Vagina (tissue), 2 donors: ENCODE measurements at regions not wholly inside any gene's neighbourhood (a gene's known extent, or its start where the extent isn't known, plus 50 kb on each side); places are given as distances from the start of the nearest gene placed in this dataset.

Experiments used
- POLR2A ChIP-seq, 2 donors: fragments of 450-650 bp; IDR thresholded peaks; one replicate each; pipeline ENCODE4 v1.6.1; 2017; ENCODE audit warnings: antibody characterized with exemption in 2 of 2, mild to moderate bottlenecking in 2 of 2, moderate library complexity in 2 of 2
- POLR2AphosphoS5 ChIP-seq, 2 donors: sonication (generic); formaldehyde crosslinking; IDR thresholded peaks; one replicate each; pipeline ENCODE4 v1.9.0; 2017; ENCODE audit warnings: antibody characterized with exemption in 2 of 2, mild to moderate bottlenecking in 2 of 2, low read depth in 1 of 2; ENCODE audit not compliant: insufficient read depth in 1 of 2
- TF ChIP-seq, protein P1 (sequence below), 3 experiments: fragments of 450-650 bp in 2 of 3; fragments of 200-600 bp in 1 of 3; sonication (generic) in 1 of 3; IDR thresholded peaks; one replicate each; pipeline ENCODE4 v1.5.1; 2017 to 2019; ENCODE audit warnings: antibody characterized with exemption in 3 of 3, mild to moderate bottlenecking in 2 of 3, moderate library complexity in 2 of 3

DNA sequence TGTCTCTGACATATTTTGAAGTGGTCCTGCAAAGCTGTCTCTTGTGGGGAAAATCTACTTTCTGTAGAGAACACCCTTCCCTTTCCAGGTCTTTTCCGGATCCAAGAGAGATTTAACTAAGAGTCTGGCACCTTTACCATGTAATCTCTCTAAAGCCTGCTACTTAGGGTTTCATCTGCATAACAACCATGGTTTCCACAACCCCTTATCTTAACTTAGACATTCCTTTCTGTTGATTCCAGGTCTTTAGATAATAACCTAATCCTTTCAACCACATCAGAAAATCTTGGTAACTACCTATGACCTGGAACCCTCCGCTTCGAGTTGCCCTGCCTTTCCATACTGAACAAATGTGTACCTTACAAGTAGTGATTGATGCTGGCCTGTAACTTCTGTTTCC lies 243.6 kb upstream of the PTER start:
- TF ChIP-seq, protein P1, sequence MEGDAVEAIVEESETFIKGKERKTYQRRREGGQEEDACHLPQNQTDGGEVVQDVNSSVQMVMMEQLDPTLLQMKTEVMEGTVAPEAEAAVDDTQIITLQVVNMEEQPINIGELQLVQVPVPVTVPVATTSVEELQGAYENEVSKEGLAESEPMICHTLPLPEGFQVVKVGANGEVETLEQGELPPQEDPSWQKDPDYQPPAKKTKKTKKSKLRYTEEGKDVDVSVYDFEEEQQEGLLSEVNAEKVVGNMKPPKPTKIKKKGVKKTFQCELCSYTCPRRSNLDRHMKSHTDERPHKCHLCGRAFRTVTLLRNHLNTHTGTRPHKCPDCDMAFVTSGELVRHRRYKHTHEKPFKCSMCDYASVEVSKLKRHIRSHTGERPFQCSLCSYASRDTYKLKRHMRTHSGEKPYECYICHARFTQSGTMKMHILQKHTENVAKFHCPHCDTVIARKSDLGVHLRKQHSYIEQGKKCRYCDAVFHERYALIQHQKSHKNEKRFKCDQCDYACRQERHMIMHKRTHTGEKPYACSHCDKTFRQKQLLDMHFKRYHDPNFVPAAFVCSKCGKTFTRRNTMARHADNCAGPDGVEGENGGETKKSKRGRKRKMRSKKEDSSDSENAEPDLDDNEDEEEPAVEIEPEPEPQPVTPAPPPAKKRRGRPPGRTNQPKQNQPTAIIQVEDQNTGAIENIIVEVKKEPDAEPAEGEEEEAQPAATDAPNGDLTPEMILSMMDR (IDR thresholded peaks at IDR 0.05): no peak
- no peak for TF ChIP-seq POLR2A (IDR thresholded peaks at IDR 0.05)
- no peak for TF ChIP-seq POLR2AphosphoS5 (IDR thresholded peaks at IDR 0.05; ENCODE audit: insufficient read depth in 1 of 2, low read depth in 1 of 2)
